ENCODE measurements at regions not wholly inside any gene's neighbourhood (a gene's known extent, or its start where the extent isn't known, plus 50 kb on each side); places are given as distances from the start of the nearest gene placed in this dataset.

DNA sequence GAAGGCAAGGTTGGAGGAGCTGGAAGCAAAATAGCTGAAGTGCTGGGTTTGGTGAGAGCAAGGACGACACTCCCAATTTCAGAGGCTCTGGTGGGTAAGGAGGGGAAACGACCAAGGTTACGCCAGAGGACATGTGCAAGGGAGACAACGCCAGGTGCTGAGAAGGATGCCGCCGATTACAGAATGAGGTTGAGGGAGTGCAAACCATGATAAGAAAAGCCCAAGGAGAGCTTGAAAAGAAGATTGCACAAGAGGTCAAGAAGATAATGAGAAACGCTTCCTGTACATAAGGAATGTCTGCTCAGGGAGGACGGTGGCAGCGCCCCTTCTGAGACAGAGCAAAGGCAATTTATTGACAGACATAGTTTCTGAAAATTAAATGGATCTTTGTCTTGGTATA is 382.0 kb upstream of the PROX1 start:
- TF ChIP-seq PRRX2 (CRISPR knock-in tag; IDR thresholded peaks at IDR 0.05) (no peak), CTCF (IDR thresholded peaks at IDR 0.05) (no peak), ZNF232 (CRISPR knock-in tag; IDR thresholded peaks at IDR 0.05) (no peak), SMAD3 (CRISPR knock-in tag; IDR thresholded peaks at IDR 0.05; ENCODE audit: borderline replicate concordance) (no peak), SP1 (CRISPR knock-in tag; conservative IDR thresholded peaks at IDR 0.05) (no peak), TP53 (CRISPR knock-in tag; IDR thresholded peaks at IDR 0.05) (no peak), TEAD4 (CRISPR knock-in tag; IDR thresholded peaks at IDR 0.05) (no peak), CBFB (CRISPR knock-in tag; IDR thresholded peaks at IDR 0.05; ENCODE audit: low read depth) (no peak)
- TF ChIP-seq, protein P1, sequence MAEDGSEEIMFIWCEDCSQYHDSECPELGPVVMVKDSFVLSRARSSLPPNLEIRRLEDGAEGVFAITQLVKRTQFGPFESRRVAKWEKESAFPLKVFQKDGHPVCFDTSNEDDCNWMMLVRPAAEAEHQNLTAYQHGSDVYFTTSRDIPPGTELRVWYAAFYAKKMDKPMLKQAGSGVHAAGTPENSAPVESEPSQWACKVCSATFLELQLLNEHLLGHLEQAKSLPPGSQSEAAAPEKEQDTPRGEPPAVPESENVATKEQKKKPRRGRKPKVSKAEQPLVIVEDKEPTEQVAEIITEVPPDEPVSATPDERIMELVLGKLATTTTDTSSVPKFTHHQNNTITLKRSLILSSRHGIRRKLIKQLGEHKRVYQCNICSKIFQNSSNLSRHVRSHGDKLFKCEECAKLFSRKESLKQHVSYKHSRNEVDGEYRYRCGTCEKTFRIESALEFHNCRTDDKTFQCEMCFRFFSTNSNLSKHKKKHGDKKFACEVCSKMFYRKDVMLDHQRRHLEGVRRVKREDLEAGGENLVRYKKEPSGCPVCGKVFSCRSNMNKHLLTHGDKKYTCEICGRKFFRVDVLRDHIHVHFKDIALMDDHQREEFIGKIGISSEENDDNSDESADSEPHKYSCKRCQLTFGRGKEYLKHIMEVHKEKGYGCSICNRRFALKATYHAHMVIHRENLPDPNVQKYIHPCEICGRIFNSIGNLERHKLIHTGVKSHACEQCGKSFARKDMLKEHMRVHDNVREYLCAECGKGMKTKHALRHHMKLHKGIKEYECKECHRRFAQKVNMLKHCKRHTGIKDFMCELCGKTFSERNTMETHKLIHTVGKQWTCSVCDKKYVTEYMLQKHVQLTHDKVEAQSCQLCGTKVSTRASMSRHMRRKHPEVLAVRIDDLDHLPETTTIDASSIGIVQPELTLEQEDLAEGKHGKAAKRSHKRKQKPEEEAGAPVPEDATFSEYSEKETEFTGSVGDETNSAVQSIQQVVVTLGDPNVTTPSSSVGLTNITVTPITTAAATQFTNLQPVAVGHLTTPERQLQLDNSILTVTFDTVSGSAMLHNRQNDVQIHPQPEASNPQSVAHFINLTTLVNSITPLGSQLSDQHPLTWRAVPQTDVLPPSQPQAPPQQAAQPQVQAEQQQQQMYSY (CRISPR knock-in tag; IDR thresholded peaks at IDR 0.05): no peak
- TF ChIP-seq, protein P2, sequence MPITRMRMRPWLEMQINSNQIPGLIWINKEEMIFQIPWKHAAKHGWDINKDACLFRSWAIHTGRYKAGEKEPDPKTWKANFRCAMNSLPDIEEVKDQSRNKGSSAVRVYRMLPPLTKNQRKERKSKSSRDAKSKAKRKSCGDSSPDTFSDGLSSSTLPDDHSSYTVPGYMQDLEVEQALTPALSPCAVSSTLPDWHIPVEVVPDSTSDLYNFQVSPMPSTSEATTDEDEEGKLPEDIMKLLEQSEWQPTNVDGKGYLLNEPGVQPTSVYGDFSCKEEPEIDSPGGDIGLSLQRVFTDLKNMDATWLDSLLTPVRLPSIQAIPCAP (CRISPR knock-in tag; IDR thresholded peaks at IDR 0.05): no peak
